Hepatocyte (in vitro differentiated cells): ENCODE measurements at regions not wholly inside any gene's neighbourhood (a gene's known extent, or its start where the extent isn't known, plus 50 kb on each side); places are given as distances from the start of the nearest gene placed in this dataset.

Source experiments
- EZH2 ChIP-seq: fragments of 200-600 bp; sonication (generic); IDR thresholded peaks from 2 replicates; pipeline ENCODE4 v1.6.1; 2016; ENCODE audit warnings: antibody characterized with exemption, mild to moderate bottlenecking, borderline replicate concordance
- TF ChIP-seq, protein P1 (sequence below): fragments of 200-600 bp; sonication (generic); IDR thresholded peaks from 2 replicates; pipeline ENCODE4 v1.5.1; 2016; ENCODE audit warnings: antibody characterized with exemption, mild to moderate bottlenecking; ENCODE audit not compliant: poor library complexity

DNA sequence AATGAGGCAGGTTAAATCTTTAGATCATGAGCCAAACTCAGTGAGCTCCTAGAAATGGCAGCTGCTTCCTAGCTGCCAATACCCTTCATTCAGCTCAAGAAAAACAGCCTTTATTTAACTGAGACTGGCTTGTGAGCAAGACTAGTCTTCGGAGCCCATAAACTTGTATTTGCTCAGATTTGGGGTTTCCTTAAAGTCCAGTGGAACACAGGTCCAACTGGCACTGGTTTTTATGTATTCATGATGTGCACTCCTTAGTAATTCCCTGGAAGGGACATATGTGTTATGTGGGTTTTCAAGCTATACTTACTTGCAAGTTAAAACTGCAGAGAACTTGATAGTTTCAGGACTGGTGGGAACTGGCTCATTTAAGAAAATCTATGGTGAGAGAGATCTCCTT, 380.1 kb upstream of the TMEM132C start:
- TF ChIP-seq, protein P1, sequence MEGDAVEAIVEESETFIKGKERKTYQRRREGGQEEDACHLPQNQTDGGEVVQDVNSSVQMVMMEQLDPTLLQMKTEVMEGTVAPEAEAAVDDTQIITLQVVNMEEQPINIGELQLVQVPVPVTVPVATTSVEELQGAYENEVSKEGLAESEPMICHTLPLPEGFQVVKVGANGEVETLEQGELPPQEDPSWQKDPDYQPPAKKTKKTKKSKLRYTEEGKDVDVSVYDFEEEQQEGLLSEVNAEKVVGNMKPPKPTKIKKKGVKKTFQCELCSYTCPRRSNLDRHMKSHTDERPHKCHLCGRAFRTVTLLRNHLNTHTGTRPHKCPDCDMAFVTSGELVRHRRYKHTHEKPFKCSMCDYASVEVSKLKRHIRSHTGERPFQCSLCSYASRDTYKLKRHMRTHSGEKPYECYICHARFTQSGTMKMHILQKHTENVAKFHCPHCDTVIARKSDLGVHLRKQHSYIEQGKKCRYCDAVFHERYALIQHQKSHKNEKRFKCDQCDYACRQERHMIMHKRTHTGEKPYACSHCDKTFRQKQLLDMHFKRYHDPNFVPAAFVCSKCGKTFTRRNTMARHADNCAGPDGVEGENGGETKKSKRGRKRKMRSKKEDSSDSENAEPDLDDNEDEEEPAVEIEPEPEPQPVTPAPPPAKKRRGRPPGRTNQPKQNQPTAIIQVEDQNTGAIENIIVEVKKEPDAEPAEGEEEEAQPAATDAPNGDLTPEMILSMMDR = no peak
- TF ChIP-seq EZH2 = no peak
